Hindlimb muscle (tissue), 1 donor: ENCODE measurements at regions not wholly inside any gene's neighbourhood (a gene's known extent, or its start where the extent isn't known, plus 50 kb on each side); places are given as distances from the start of the nearest gene placed in this dataset.
A peak's percentile ranks its signal among the peaks of the same experiment; 100 is the strongest.

Experiments used
- DNase-seq: peaks from one replicate; pipeline ENCODE4 v3.0.0-alpha.2; 2013

DNA sequence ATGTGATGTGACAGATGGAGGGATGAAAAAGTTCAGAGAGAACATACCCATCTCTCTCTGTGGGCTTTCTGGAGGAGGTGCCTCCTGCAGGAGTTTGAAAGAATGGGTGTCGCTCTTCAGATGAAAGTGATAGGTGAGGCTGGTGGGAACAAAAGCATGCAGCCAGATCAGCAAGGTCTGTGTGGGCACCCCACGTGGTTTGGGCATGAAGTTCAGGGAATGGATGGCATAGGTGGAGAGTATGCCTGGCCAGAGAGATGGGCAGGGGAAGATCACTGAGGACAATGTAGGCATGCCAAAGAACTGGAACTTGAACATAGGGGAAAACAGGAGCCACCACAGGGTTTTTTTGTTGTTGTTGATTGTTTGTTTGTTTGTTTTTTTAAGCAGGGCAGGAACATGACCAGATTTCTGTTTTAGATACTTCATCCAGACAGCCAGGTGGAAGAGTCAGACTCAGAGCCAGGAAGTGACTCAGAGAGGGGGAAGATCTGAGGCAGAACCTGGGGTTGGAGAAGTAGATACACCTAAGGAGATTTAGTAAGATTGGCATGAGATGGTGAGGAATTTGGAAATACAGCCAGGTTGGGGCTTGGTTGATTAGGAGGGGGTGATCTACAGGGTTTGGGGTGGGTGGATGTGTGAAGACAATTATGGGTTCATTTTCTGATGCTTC, 64.8 kb upstream of the CLSTN2 start:
- no peak for DNase-seq

DNA sequence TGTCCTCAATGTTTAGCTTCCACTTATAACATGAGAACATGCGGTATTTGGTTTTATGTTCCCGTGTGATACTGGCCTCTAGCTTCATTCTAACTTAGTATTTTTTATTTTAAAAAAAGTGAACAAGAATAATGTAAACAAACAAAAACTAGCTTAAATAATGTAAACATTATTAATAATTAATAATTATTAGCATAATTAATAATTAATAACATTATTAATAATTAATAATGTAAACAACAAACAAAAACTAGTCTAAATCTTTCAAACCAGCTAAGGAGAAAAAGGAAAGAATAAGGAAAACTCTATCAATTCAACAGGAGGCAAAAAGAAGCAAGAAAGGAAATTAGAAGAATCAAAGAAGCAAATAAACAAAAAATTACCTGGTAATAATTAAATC, 66.2 kb upstream of the CLSTN2 start:
- DNase-seq = no peak

DNA sequence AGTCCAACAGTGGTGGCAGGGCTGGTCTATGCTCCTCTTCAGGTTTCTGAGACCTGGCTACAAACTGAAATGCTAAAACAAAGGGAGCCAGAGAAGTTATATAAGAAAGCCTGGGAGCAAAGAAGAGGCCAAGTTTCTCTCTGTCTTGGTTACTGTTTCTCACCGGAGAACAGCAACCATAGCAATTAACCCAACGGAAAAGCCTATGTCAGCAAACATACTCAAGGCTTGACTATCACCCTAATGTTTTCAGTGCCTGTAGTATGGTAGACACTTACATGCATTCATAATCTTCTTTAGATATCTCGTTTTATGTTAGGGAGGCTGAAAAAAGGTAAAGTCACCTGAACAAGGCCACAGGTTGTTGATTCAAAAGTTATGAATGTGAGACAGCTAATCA, 86.3 kb upstream of the CLSTN2 start:
- no peak for DNase-seq

DNA sequence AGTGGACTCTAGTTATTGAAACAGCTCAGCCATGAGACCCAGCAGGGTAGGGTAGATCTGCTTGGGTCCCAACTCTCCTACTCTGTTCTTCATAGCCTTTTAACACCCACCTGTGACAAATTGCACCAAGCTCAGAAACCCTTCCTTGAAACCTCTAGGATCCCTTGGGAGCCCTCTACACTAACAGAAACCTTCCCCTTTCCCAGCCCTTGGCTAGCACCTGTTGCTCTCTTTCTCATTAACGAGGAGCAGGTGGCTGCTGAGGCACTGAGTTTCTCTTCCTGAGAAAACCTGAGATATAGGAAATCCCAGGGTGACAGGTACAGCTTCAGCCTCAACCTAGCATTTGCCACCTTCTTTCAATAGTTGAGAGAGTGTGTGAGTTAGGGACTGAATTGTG, 88.3 kb upstream of the CLSTN2 start:
- no peak for DNase-seq

DNA sequence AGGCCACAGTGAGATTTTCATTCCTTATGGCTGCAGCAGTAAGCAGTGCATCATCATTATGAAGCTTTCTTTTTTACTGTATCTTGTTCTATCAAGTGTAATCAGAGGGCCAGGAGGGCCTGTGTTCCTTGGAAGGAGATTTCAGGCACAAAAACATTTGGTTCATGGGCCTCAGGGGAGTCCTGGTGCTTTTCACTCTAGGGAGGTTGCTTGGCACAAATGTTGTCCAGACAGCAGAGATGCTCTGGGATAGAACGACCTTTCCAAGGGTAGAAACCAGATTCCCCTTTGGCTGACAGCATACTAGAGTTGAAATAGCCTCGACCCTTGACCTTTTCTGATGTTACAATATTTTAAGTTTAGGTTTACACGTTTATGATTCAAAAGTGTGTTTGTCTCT, 95.3 kb upstream of the CLSTN2 start:
- no peak for DNase-seq

DNA sequence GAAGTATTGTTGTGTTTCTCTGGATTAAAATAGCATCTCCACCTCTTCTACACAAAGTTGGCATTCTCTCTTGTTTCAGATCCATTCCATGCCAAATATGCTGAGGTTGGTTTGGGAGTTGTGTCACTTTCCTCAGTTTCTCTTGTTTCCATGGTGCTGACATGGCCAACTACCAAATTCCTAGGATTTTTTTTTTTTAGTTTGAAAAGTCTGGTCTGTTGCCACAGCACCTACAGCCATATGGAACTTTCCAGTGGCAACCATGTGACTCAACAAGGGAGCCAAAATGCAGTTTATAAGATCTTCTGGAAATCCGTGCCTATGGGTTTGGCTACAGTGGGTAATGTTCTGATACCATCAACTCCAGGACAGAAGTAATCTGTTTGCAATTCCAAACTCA, 96.0 kb upstream of the CLSTN2 start:
- no peak for DNase-seq

DNA sequence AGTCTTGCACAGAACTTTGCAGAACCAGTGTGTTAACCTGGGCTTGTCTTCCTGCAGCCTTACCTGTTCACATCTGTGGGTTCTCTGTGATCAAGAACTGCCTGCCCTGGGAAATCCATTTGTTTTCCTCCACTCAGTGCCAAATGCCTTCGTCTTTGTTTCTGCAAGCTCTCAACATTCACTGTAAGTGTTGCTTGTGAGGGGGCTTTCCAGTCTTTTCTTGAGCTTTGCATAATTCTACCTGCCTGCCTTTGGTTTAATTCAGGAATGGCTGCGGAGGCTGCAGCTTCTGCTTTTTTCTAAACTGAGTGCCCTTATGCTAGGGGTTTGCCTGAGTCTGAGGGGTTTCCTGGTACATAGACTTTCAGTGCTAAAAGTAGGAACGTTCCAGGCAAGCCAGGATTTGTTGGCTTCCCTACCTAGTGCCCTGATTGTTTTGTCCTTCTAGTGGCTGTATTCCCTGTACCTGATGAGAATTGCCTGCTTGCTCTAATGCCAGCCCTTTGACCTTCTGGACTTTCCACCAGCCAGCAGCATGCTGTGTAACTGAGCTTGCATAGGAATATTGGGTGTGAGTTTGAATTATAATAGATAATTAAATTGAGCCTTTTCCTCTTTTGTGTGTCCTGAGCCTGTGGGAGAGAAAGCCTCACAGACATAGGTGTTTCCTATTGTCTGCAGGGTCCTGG, 96.6 kb upstream of the CLSTN2 start:
- no peak for DNase-seq

DNA sequence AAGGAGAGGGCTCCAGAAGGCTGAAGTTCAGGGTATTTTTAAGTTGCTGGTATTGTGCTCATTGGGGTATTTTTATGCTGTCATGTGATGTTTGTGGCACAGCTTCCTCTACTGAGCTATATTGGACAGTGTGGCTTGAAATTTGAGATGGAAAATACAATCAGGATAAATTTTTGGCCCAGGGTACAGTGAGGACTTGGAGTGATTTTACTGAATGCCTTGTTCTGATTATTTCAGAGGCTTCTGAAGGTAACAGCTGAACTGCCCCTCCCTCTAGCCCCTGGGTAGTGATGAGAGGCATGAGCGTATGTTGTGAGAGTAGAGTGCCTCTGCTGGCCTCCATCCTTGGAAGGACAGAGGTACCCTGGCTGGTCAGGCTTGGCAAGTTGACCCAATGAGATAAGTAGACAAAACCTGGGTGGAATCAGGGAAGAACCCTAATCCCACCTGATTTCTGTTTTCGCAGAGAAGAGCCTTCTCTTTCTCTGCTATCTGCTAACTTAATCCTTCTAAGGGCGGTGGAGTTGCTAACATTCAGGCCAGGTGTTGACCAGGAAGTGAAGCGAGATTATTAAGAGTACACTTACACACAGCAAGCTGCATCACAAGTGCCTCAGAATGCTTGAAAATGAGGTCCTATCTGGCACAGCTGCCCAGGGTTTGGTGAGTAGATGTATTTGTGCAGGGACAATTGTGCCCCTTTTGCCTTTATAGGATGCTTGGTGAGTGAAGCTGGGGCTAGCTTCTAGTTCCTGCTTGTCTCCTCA, 98.1 kb upstream of the CLSTN2 start:
- no peak for DNase-seq

DNA sequence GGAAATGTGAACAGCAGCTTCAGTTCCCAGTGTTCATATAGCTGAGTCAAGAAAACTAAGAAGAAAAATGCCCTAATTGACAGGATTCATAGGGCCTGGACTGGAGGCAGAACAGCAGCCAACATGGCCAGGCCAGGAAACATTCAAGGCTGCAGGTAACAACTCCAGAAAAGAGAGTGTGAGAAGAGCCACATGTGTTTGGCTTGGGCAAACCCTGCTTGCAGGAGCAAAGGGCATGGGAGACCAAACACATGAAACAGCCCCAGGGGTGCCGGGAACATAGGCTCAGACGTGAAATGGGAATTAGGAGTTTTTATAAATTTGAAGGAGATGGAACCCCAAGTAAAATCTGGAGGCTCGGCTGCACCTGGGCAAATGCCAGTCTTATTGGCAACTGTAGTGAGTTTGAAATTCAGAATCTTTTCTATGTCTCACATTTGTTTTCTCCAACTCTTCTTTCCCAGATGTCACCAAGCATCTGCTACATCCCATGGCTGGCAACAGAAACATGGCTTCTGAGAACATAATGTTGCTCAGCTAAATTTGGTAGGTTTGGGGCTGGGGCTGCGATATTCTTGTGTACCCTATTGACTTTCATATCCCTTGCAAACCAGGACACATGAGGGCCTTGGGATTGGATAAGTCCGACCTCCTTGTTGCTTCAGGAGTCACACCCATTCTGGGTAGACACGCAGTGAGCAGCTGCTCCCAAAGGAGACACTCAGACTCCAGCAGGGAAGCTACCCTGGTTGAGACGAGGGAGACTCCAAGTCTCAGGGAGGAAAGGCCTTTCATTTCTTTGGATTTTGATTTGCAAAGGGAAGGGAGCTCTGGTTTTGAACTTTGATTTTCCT, 98.9 kb upstream of the CLSTN2 start:
- DNase-seq = no peak

DNA sequence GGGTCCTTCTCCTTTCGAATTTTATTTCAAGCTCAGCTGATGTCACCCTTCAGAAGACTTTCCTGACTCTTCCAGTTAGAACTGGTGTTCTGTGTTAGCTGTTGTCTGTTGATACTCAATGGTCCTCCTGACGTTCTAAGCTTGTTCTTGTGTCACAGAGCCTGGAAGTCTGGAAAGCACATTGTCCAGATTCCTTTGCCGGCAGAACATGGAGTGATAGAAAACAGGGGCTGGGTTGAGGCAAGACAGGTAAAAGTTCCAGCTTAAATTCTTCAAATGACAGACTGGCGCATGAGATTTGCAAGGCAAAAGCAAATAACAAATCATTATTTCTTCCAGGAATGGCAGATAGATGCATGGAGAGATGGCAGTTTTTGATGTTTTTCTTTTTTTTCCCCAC, 102.0 kb upstream of the CLSTN2 start:
- no peak for DNase-seq

DNA sequence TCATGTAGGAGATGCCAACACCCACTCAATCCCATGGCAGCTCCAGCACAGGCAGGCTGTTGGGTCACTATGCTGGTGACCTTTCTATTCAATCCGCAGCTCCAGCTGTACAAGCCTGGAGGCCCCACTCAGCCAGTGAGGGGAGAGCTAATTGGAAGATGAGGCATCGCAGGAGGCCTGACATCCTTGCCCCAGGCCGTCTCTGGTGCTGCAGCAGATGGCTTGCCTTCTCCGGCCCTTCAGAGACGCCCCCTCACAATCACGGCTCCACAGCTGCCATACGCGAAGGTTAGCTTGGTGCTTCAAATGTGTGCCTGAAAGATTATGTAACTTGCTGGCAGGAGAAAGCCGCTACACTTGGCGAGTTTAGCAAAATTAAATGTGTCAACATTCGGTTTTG, 104.2 kb upstream of the CLSTN2 start:
- no peak for DNase-seq

DNA sequence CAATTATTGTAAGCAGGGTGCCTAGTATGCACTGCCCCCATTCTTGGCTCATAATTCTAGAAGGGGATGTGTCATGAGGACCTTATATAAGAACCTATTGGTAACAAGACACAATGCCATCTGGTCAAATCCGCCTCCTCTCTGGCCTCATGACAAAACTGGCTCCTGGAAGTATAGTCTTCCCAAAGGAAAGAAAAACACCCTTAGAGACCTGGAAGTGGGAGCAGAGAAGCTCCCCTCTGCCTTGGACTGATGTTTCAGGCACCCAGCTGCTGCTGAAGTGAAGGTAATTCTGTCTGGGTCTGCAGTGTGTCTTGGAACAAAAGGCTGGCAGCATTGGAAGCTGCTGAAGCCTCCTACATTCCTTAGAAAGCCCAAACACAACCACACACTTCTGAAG, 107.2 kb upstream of the CLSTN2 start:
- DNase-seq = no peak

DNA sequence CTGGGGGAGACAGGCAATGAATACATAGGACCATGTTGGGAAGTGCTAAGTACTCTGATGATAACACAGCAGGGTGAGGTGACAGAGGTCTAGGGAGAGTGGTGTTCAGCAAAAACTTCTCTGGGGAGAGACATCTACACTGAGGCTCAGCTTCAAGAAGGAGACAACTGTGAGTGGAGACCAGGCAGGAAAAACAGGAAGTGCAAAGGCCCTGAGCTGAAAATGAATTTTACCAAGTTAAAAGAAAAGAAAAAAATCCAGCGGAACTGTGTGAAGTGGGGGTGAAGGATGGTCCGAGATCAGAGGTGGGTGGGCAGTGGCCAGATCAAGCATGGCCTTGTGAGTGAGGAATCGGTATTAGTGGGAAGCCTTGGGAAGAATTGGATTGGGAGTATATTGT, 110.1 kb upstream of the CLSTN2 start:
- DNase-seq = no peak

DNA sequence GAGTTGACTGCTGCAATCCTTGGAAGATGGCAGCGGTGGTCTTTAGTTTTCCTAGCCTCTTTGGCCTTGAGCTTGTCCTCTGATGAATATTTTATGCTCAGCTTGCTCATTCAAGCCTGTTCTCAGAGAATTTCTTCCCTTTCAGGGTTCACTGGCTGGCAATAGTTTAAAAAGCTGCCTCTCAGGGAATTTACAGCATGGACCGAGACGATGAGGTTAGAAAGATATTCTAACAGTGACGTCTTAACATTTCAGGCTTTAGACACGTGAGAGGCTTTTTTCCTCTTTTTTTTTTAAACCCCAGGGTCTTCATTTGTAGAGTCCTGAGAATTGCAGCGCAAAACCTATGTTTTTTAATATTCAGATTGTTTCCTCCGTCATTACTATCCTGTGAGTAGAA, 120.3 kb upstream of the CLSTN2 start:
- DNase-seq = no peak

DNA sequence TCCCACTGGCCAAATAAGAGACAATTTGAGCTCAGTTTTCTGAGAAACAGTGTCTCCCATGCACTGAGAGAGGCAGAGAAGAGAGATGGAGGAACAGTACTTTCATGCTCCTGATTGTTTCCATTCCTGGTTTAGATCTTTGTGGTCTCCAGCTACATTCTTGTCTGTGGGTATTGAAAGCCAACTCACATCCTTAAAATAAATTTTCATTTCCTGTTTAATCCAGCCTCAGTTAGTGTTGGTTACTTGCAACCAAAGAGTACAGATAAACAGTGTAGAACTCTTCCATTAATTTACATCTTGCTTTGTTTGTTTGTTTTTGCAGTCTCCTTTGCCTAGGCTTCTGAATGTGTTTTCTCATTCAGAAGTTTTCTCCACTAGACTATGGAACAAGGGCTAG, 123.7 kb upstream of the CLSTN2 start:
- DNase-seq = no peak

DNA sequence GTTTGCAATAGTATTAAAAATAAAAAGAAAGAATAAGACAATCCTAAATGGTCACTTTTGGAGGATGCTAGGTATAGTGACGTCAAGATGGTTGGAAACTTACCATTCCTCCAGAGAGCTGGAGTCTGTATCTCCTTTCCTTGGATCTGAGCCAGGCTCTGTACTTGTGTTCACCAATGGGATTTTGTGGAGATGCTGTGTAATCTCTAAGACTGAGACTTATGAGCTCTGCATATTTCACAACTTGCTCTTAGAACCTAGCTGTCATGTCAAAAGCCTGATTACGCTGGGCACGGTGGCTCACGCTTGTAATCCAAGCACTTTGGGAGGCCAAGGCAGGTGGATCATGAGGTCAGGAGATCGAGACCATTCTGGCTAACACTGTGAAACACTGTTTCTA, 126.8 kb upstream of the CLSTN2 start:
- DNase-seq = no peak

DNA sequence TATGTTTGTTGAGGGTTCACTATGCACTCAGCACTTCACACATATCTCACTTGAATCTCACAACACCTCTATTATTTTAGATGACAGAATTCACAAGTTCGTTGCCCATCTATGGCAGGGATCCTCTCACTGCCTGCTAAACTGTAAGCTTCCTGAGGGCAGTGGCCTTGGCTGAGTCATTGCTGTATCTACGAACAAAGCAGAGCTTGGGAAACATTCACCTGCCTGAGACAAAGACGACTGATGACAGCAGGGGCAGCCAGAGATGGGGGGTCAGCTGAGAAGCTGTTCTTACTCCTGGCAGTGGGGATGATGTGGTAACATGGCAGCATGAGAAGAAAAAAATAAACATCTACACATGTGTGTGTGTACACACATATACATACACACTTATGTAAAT, 125.5 kb upstream of the NMNAT3 start:
- no peak for DNase-seq

DNA sequence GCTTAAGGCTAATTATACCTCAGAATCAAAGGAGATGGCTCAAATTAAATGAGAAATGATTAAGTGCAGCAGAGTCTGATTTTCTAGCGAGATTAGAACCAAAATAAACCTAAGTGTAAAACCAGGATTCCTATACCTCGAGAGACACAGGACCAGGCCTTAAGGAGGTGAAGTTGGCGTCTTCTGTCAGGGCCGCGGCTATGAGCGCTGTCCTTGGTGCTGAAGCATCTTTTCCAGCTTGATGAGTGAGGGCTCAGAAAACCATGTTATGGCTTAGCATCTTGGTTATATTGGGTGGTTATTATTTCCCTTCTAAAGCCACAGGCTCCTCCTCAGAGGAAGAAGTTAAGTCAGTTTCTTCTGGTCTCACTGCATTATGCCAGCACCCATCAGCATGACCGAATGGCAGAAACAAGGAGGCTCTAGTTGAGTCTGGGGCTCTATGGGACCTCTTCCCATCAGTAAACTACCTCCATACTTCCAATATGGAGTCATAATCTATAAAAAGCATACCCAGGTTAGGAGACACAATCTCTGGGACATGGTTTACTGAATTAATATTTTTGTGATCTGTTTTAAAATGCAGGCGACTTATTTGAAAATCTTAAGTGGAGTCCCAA, 120.1 kb upstream of the NMNAT3 start:
- DNase-seq = peak; percentile 42

DNA sequence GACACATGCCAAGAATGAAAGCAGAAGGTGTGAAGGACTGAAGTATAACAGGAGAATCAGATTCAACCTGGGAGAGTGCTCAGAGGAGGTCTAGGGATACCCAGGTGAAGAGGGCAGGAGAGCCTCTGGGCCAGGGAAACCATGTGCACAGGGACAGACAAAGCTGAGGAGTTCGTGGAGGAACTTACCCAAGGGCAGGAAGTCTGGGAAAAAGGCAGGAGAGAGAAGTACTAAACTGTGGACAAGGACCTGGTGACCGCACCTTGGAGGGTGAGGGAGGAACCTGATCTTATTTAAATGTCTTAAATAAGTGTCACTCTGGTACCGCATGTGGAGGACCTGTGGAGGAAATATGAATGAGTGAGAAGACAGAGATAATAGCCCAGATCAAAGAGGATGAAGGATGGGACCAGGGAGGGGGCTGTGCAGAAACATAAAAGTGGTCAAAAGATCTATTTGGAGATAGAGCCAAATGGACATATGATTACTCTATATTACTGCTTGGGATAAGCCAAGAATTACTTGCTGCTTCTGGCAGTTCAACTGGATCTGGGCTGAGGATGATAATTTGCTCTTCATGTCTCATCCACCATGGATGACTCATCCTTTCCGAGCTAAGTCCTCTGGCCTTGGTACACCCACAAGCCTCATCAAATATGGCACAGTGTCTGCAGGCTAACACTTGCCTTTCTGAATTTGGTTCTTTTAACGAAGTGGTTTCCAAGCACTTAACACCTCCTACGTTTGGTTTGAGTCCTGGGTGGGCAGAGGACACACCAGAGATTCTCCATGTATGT, 116.9 kb upstream of the NMNAT3 start:
- no peak for DNase-seq

DNA sequence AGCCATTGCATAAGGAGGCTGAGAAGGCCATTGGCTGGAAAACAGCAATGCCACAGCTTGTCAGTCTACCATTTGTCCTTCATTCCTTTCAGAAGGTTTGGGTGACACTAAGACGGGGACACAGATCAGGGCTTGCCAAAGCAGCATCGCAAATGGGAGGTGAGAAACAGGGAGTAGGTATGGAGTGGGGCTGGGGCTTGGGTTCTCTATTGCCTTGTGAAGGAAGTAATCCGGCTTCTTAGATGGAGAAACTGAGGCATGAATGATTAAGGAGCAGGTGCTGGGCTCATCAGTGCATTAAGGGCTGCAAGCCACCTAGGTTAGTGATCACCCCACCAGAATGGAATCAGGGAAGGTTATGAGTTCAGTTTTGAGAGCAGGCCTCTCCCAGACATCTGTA, 115.6 kb upstream of the NMNAT3 start:
- DNase-seq = no peak

DNA sequence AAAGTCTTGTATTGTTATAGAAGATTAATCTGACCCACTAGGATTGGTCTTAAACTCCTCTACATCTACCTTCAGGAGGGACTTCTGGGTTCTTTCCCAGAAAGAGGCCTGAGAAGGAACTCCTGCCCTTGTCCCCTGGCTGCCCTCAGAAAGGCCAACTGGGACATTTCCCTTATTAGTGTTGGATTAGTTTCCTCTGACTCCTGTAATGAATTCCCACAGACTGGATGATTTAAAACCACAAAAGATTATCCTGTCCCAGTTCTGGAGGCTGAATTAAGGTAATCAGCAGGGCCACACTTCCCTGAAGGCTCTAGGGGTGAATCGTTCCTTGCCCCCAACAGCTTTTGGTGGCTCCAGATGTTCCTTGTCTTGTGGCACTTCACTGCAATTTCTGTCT, 102.8 kb upstream of the NMNAT3 start:
- DNase-seq = no peak
